K562 (cell line): ENCODE measurements at regions not wholly inside any gene's neighbourhood (a gene's known extent, or its start where the extent isn't known, plus 50 kb on each side); places are given as distances from the start of the nearest gene placed in this dataset.

ENCODE experiments used
- ATAC-seq: fragments of 200-7000 bp; cut with Tn5 transposase; 3 replicates; pipeline ENCODE4 v1.9.1; 2020; ENCODE audit warnings: moderate library complexity
- BruUV-seq: library from RNA; stranded (reverse); fragments of 400-500 nt; replicated peaks from 2 replicates; lab custom pipeline; 2021; lab: Mats Ljungman, UMichigan
- CTCF ChIA-PET: fragments of 300-600 bp; formaldehyde crosslinking; extraction: SDS; loops from one replicate; lab custom pipeline; 2021; ENCODE audit warnings: low intra/inter-chr PET ratio; lab: Yijun Ruan, JAX
- POLR2A ChIA-PET: fragments of 300-600, 350-650 bp; sonication (Branson Sonifier 250); formaldehyde crosslinking; extraction: SDS; loops from one replicate; lab custom pipeline; 2021; ENCODE audit warnings: antibody characterized with exemption, inconsistent platforms; lab: Yijun Ruan, JAX
- DNase-seq, 4 experiments: peaks; one replicate each; pipeline versions ENCODE4 v3.0.0 to v3.0.0-alpha.2; 2011 to 2018; ENCODE audit warnings: low spot score in 3 of 4, mixed read lengths in 3 of 4; ENCODE audit errors: extremely low read depth in 1 of 4
- FAIRE-seq: peaks from 2 replicates; lab custom pipeline; 2011; peaks lifted over from hg19 to GRCh38; lab: Jason Lieb, UNC
- H2AFZ ChIP-seq: 2 replicates; pipeline ENCODE4 v1.6.0; 2011; ENCODE audit warnings: low read depth, low read length, control low read depth, inconsistent platforms
- H3K27ac ChIP-seq: fragments of 200-600 bp; 3 replicates; pipeline ENCODE4 v1.8.0; 2011; ENCODE audit warnings: low read depth, mild to moderate bottlenecking, control low read depth, inconsistent platforms, low read length, moderate library complexity, mixed read lengths; ENCODE audit errors: extremely low read depth
- H3K27me3 ChIP-seq, 2 experiments: fragments of 300-600 bp in 1 of 2; 2 replicates in 1 of 2; 3 replicates in 1 of 2; pipeline versions ENCODE4 v1.6.0 to v1.8.0; 2011; ENCODE audit warnings: inconsistent platforms in 2 of 2, low read length in 2 of 2, mild to moderate bottlenecking in 1 of 2, mixed read lengths in 1 of 2, moderate library complexity in 1 of 2; ENCODE audit not compliant: control insufficient read depth in 2 of 2, insufficient read depth in 2 of 2
- H3K36me3 ChIP-seq: fragments of 300-600 bp; 3 replicates; pipeline ENCODE4 v1.8.0; 2011; ENCODE audit warnings: mild to moderate bottlenecking, low read length, inconsistent platforms; ENCODE audit not compliant: control insufficient read depth, insufficient read depth
- H3K4me1 ChIP-seq, 2 experiments: fragments of 200-600 bp in 1 of 2; replicated peaks in 1 of 2; 2 replicates in 1 of 2; 3 replicates in 1 of 2; pipeline versions ENCODE4 v1.5.1 to v1.8.0; 2011; ENCODE audit warnings: inconsistent platforms in 2 of 2, low read length in 2 of 2, mild to moderate bottlenecking in 1 of 2, mixed read lengths in 1 of 2, moderate library complexity in 1 of 2; ENCODE audit not compliant: control insufficient read depth in 2 of 2, insufficient read depth in 2 of 2
- H3K4me2 ChIP-seq: 2 replicates; pipeline ENCODE4 v1.6.1; 2011; ENCODE audit warnings: low read length, control low read depth, inconsistent platforms, mixed read lengths; ENCODE audit not compliant: insufficient read depth
- H3K4me3 ChIP-seq: fragments of 200-600 bp; sonication (generic), shearing (Covaris generic); 2 replicates; pipeline ENCODE4 v1.5.1; 2016; ENCODE audit warnings: control low read depth, inconsistent platforms
- H3K79me2 ChIP-seq: fragments of 200-600 bp; 3 replicates; pipeline ENCODE4 v1.8.0; 2011; ENCODE audit warnings: low read length, inconsistent platforms; ENCODE audit not compliant: control insufficient read depth, insufficient read depth
- H3K9ac ChIP-seq, 2 experiments: 2 replicates each; pipeline versions ENCODE4 v1.6.0 to v1.6.1; 2011; ENCODE audit warnings: low read depth in 2 of 2, low read length in 2 of 2, control low read depth in 1 of 2, inconsistent platforms in 1 of 2, mild to moderate bottlenecking in 1 of 2, mixed read lengths in 1 of 2; ENCODE audit not compliant: insufficient read depth in 1 of 2
- H3K9me1 ChIP-seq: one replicate; pipeline ENCODE4 v1.6.0; 2011; ENCODE audit warnings: inconsistent platforms, mild to moderate bottlenecking, low read length, moderate library complexity; ENCODE audit not compliant: control insufficient read depth, insufficient read depth
- H3K9me3 ChIP-seq: replicated peaks from 2 replicates; pipeline ENCODE4 v1.5.1; 2011; ENCODE audit warnings: low read depth, low read length, inconsistent platforms; ENCODE audit not compliant: control insufficient read depth, insufficient read depth
- H4K20me1 ChIP-seq: replicated peaks from 2 replicates; pipeline ENCODE4 v1.6.1; 2011; ENCODE audit warnings: low read length, inconsistent platforms, mixed read lengths; ENCODE audit not compliant: control insufficient read depth, insufficient read depth
- ADNP ChIP-seq: fragments of 200-800 bp; sonication (Bioruptor generic); IDR thresholded peaks from 2 replicates; pipeline ENCODE4 v1.6.1; 2016; ENCODE audit warnings: missing genetic modification characterization, missing compliant biosample characterization
- BCOR ChIP-seq: fragments of 450-650 bp; IDR thresholded peaks from 2 replicates; pipeline ENCODE4 v1.6.1; 2016
- HINFP ChIP-seq: fragments of 450-650 bp; conservative IDR thresholded peaks from 2 replicates; pipeline ENCODE4 v1.6.1; 2016; ENCODE audit warnings: missing genetic modification characterization, low read depth, mild to moderate bottlenecking, control low read depth, missing compliant biosample characterization
- KDM1A ChIP-seq, 2 experiments: fragments of 450-650 bp; IDR thresholded peaks; 2 replicates each; pipeline ENCODE4 v1.6.1; 2016; ENCODE audit warnings: mild to moderate bottlenecking in 2 of 2
- RBM25 ChIP-seq: fragments of 200-400 bp; formaldehyde crosslinking; IDR thresholded peaks from 2 replicates; pipeline ENCODE4 v1.6.1; 2018; ENCODE audit warnings: low read length, low read depth, moderate library complexity; ENCODE audit not compliant: severe bottlenecking
- RNF219 ChIP-seq: fragments of 250-450 bp; sonication (Bioruptor Pico); IDR thresholded peaks from 2 replicates; pipeline ENCODE4 v1.5.0; 2022; ENCODE audit warnings: mild to moderate bottlenecking
- WGBS: fragments of 100-300 bp; shearing (Covaris generic); methylation state at CpG from one replicate; pipeline ENCODE4 v1.1.6; 2016; ENCODE audit warnings: low coverage, mixed read lengths; ENCODE audit not compliant: insufficient coverage; ENCODE audit errors: missing lambda C conversion rate; 5-methylcytosine and 5-hydroxymethylcytosine counted together
- in situ Hi-C: fragments of 300-500 bp; cut with MboI; formaldehyde crosslinking; loops from 4 replicates; pipeline ENCODE4 v1.15.0; 2018; ENCODE audit warnings: inconsistent platforms, mixed read lengths
- intact Hi-C: fragments of 100-400 bp; cut with micrococcal nuclease; formaldehyde crosslinking; loops from 2 replicates; pipeline ENCODE4 v1.14.2; 2022

GRCh38 chr2:12175323-12175722 lies 428.9 kb downstream of the LPIN1 start:
- intact Hi-C loops, result loop anchor here (10.0 kb wide), 1 partner anchor 259 kb away; no protein-coding TSS in a partner anchor

More at GRCh38 chr2:12175323-12175722, 428.9 kb downstream of the LPIN1 start:
- Histone ChIP-seq H3K27me3 (no peaks in the 10 kb centered on the region), H3K79me2 (no peaks in the 10 kb centered on the region), H3K4me3 (no peak overlapping the region), H3K9me3 (no peaks in the 10 kb centered on the region), H3K4me1 (peaks cover 21 to 32% of the 10 kb centered on the region in 2 experiments), H3K4me2 (no peak overlapping the region), H3K9ac (no peak overlapping the region), H2AFZ (no peak overlapping the region), H3K36me3 (no peaks in the 10 kb centered on the region), H4K20me1 (no peaks in the 10 kb centered on the region), H3K9me1 (no peaks in the 10 kb centered on the region), H3K27ac (no peak overlapping the region)
- DNase-seq, result no peak
- no TSS peak for BruUV-seq
- TF ChIP-seq KDM1A (IDR thresholded peaks at IDR 0.05), result peak; percentile 24 to 62; a peak in 3 of 4 replicates
- TF ChIP-seq BCOR, result peak; percentile 82
- no peak for TF ChIP-seq RNF219 (CRISPR knock-in tag)
- TF ChIP-seq RBM25, result peak; percentile 75
- 0 out of 2 replicates have a peak, but pooled peaks have one; percentile 15 for TF ChIP-seq HINFP (tag)
- 0 out of 2 replicates have a peak, but pooled peaks have one; percentile 17 for TF ChIP-seq ADNP (tag)
- CTCF ChIA-PET, result no interaction called here
- 55% methylated on average over 2 of the region's 2 CpGs for WGBS
- POLR2A ChIA-PET, result no interaction called here
- ATAC-seq, result no peak
- in situ Hi-C loops, result no loop called here
- FAIRE-seq, result no peak
